HEK293 (cell line): ENCODE measurements at regions not wholly inside any gene's neighbourhood (a gene's known extent, or its start where the extent isn't known, plus 50 kb on each side); places are given as distances from the start of the nearest gene placed in this dataset.

Source experiments
- CTCF ChIA-PET: fragments of 350-600 bp; formaldehyde crosslinking; extraction: SDS; loops from one replicate; lab custom pipeline; 2021; ENCODE audit warnings: antibody characterized with exemption; lab: Yijun Ruan, JAX
- POLR2A ChIA-PET: fragments of 300-600 bp; formaldehyde crosslinking; extraction: SDS; loops from one replicate; lab custom pipeline; 2020; ENCODE audit warnings: antibody characterized with exemption, inconsistent platforms; lab: Yijun Ruan, JAX
- H3K27ac ChIP-seq: fragments of 200-500 bp; sonication (Bioruptor generic); 2 replicates; pipeline ENCODE4 v1.5.1; 2014; ENCODE audit warnings: low read depth, low read length, control low read depth, inconsistent platforms; ENCODE audit errors: extremely low read depth
- H3K36me3 ChIP-seq, 2 experiments: fragments of 200-500 bp in 1 of 2; sonication (Bioruptor generic) in 1 of 2; 1 replicate in 1 of 2; 2 replicates in 1 of 2; pipeline ENCODE4 v1.5.1; 2014 to 2017; ENCODE audit warnings: inconsistent platforms in 2 of 2, low read length in 2 of 2; ENCODE audit not compliant: control insufficient read depth in 2 of 2, insufficient read depth in 1 of 2
- H3K4me1 ChIP-seq: fragments of 200-500 bp; sonication (Bioruptor generic); 2 replicates; pipeline ENCODE4 v1.5.1; 2014; ENCODE audit warnings: mild to moderate bottlenecking, low read length, inconsistent platforms; ENCODE audit not compliant: control insufficient read depth, insufficient read depth
- H3K4me3 ChIP-seq: 2 replicates; pipeline ENCODE4 v1.5.1; 2011; ENCODE audit warnings: low read depth, mild to moderate bottlenecking, control low read depth, low read length, moderate library complexity
- H3K9me3 ChIP-seq: fragments of 200-500 bp; sonication (Bioruptor generic); 2 replicates; pipeline ENCODE4 v1.5.1; 2014; ENCODE audit warnings: low read depth, low read length, inconsistent platforms; ENCODE audit not compliant: control insufficient read depth, insufficient read depth
- ELK4 ChIP-seq: IDR thresholded peaks from 2 replicates; pipeline ENCODE4 v1.6.1; 2011; ENCODE audit warnings: mild to moderate bottlenecking, low read depth, low read length, borderline replicate concordance
- KLF17 ChIP-seq: fragments of 450-650 bp; formaldehyde crosslinking; IDR thresholded peaks from 2 replicates; pipeline ENCODE4 v1.5.1; 2016; ENCODE audit warnings: missing biosample characterization, missing genetic modification characterization
- SCRT1 ChIP-seq: fragments of 450-650 bp; formaldehyde crosslinking; IDR thresholded peaks from 2 replicates; pipeline ENCODE4 v1.5.1; 2016; ENCODE audit warnings: missing biosample characterization, missing genetic modification characterization, borderline replicate concordance
- ZBTB26 ChIP-seq: fragments of 450-650 bp; formaldehyde crosslinking; optimal IDR thresholded peaks from 2 replicates; pipeline ENCODE3; 2016; ENCODE audit warnings: missing biosample characterization, mild to moderate bottlenecking, missing genetic modification characterization
- ZNF132 ChIP-seq: fragments of 450-650 bp; formaldehyde crosslinking; IDR thresholded peaks from 2 replicates; pipeline ENCODE4 v1.5.1; 2017; ENCODE audit warnings: missing biosample characterization, missing genetic modification characterization, borderline replicate concordance
- ZNF169 ChIP-seq: fragments of 450-650 bp; formaldehyde crosslinking; IDR thresholded peaks from 2 replicates; pipeline ENCODE4 v1.5.1; 2016; ENCODE audit warnings: missing biosample characterization, missing genetic modification characterization
- ZNF274 ChIP-seq, 2 experiments: fragments of 200-500 bp in 1 of 2; fragments of 450-650 bp in 1 of 2; sonication (Bioruptor generic) in 1 of 2; formaldehyde crosslinking in 1 of 2; IDR thresholded peaks; 2 replicates each; pipeline versions ENCODE4 v1.5.1 to v1.6.1; 2014 to 2016; ENCODE audit warnings: borderline replicate concordance in 1 of 2, inconsistent platforms in 1 of 2, low read length in 1 of 2, missing biosample characterization in 1 of 2, missing genetic modification characterization in 1 of 2
- ZNF292 ChIP-seq: fragments of 450-650 bp; formaldehyde crosslinking; IDR thresholded peaks from 2 replicates; pipeline ENCODE4 v1.5.1; 2016; ENCODE audit warnings: low read depth, missing biosample characterization, missing genetic modification characterization, borderline replicate concordance
- ZNF324 ChIP-seq: fragments of 450-650 bp; formaldehyde crosslinking; IDR thresholded peaks from 2 replicates; pipeline ENCODE4 v1.5.1; 2016; ENCODE audit warnings: missing biosample characterization, missing genetic modification characterization
- ZNF362 ChIP-seq: fragments of 450-650 bp; formaldehyde crosslinking; IDR thresholded peaks from 2 replicates; pipeline ENCODE4 v1.5.1; 2016; ENCODE audit warnings: missing biosample characterization, missing genetic modification characterization
- ZNF416 ChIP-seq: fragments of 450-650 bp; formaldehyde crosslinking; IDR thresholded peaks from 2 replicates; pipeline ENCODE4 v1.5.1; 2016; ENCODE audit warnings: missing biosample characterization, missing genetic modification characterization
- ZNF48 ChIP-seq: fragments of 450-650 bp; formaldehyde crosslinking; IDR thresholded peaks from 2 replicates; pipeline ENCODE4 v1.5.1; 2016; ENCODE audit warnings: missing biosample characterization, missing genetic modification characterization
- ZNF544 ChIP-seq: fragments of 450-650 bp; formaldehyde crosslinking; IDR thresholded peaks from 2 replicates; pipeline ENCODE4 v1.5.0; 2017; ENCODE audit warnings: missing biosample characterization, missing genetic modification characterization
- ZNF549 ChIP-seq: fragments of 450-650 bp; IDR thresholded peaks from 2 replicates; pipeline ENCODE4 v1.5.1; 2018; ENCODE audit warnings: missing biosample characterization, missing genetic modification characterization, mild to moderate bottlenecking, inconsistent platforms, moderate library complexity
- ZNF571 ChIP-seq: fragments of 450-650 bp; formaldehyde crosslinking; IDR thresholded peaks from 2 replicates; pipeline ENCODE4 v1.5.0; 2017; ENCODE audit warnings: missing biosample characterization, missing genetic modification characterization
- ZNF704 ChIP-seq: fragments of 450-650 bp; formaldehyde crosslinking; IDR thresholded peaks from 2 replicates; pipeline ENCODE4 v1.5.1; 2016; ENCODE audit warnings: missing biosample characterization, missing genetic modification characterization
- ZNF776 ChIP-seq: fragments of 450-650 bp; formaldehyde crosslinking; IDR thresholded peaks from 2 replicates; pipeline ENCODE4 v1.5.0; 2017; ENCODE audit warnings: missing biosample characterization, missing genetic modification characterization, borderline replicate concordance
- ZSCAN4 ChIP-seq: fragments of 450-650 bp; formaldehyde crosslinking; IDR thresholded peaks from 2 replicates; pipeline ENCODE4 v1.5.1; 2017; ENCODE audit warnings: missing biosample characterization, missing genetic modification characterization
- ZSCAN5A ChIP-seq: fragments of 450-650 bp; formaldehyde crosslinking; IDR thresholded peaks from 2 replicates; pipeline ENCODE4 v1.5.1; 2016; ENCODE audit warnings: missing biosample characterization, missing genetic modification characterization
- ZXDB ChIP-seq: fragments of 450-650 bp; formaldehyde crosslinking; IDR thresholded peaks from 2 replicates; pipeline ENCODE4 v1.5.1; 2016; ENCODE audit warnings: missing biosample characterization, missing genetic modification characterization

GRCh38 chr1:166013232-166013631 lies 153.6 kb downstream of the FAM78B start:
- ChIA-PET CTCF (interaction anchor here (0.6 kb wide), 1 partner anchor 501 kb away, joined by 4 read pairs; no protein-coding TSS in a partner anchor), POLR2A (no interaction called here)
- no peaks in the 10 kb centered on the region for H3K9me3 ChIP-seq
- no peaks in the 10 kb centered on the region for H3K36me3 ChIP-seq
- H3K4me3 ChIP-seq, result no peak overlapping the region
- TF ChIP-seq ZSCAN5A (tag by site-specific recombination) (no peak), ZNF776 (tag by site-specific recombination) (no peak), ZNF132 (no peak), ZSCAN4 (tag by site-specific recombination) (no peak), ZNF274 (IDR thresholded peaks at IDR 0.05; ENCODE audit: low read length) (no peak), ZNF274 (tag by site-specific recombination; IDR thresholded peaks at IDR 0.05; ENCODE audit: borderline replicate concordance) (no peak), ZBTB26 (tag by site-specific recombination) (no peak), ELK4 (no peak), ZNF48 (tag by site-specific recombination) (no peak), ZNF416 (no peak), ZNF292 (tag by site-specific recombination) (no peak), SCRT1 (tag by site-specific recombination) (no peak), ZNF704 (tag by site-specific recombination) (no peak), ZNF362 (tag by site-specific recombination) (no peak)
- H3K27ac ChIP-seq, result no peak overlapping the region
- no peaks in the 10 kb centered on the region for H3K4me1 ChIP-seq

GRCh38 chr1:166017395-166017794 lies 149.4 kb downstream of the FAM78B start:
- Histone ChIP-seq H3K9me3 (no peaks in the 10 kb centered on the region), H3K36me3 (no peaks in the 10 kb centered on the region), H3K4me3 (no peak overlapping the region), H3K27ac (no peak overlapping the region), H3K4me1 (no peaks in the 10 kb centered on the region)
- ChIA-PET CTCF (interaction anchor here (0.6 to 1.2 kb wide), 8 partner anchors 8 to 802 kb away, joined by 3 read pairs; no protein-coding TSS in a partner anchor), POLR2A (no interaction called here)
- TF ChIP-seq KLF17 (tag by site-specific recombination), result no peak
- no peak for TF ChIP-seq ZNF169
- no peak for TF ChIP-seq ZSCAN5A (tag by site-specific recombination)
- TF ChIP-seq ZNF549 (tag by site-specific recombination), result no peak
- TF ChIP-seq ZNF544 (tag by site-specific recombination), result no peak
- no peak for TF ChIP-seq ZNF571
- TF ChIP-seq ZNF324, result no peak
- TF ChIP-seq ZXDB (tag by site-specific recombination), result no peak
